DOHH2 (cell line): ENCODE measurements at regions not wholly inside any gene's neighbourhood (a gene's known extent, or its start where the extent isn't known, plus 50 kb on each side); places are given as distances from the start of the nearest gene placed in this dataset.

ENCODE experiments used
- H3F3A ChIP-seq: fragments of 200-600 bp; sonication (generic), shearing (Covaris generic); 2 replicates; pipeline ENCODE4 v1.6.0; 2016; ENCODE audit warnings: antibody characterized with exemption, mild to moderate bottlenecking; ENCODE audit not compliant: control insufficient read depth, insufficient read depth
- H3K27ac ChIP-seq: fragments of 200-600 bp; sonication (generic); 2 replicates; pipeline ENCODE4 v1.5.1; 2014; ENCODE audit warnings: low read depth, mild to moderate bottlenecking, low read length, moderate library complexity
- H3K27me3 ChIP-seq: fragments of 200-600 bp; sonication (generic); 2 replicates; pipeline ENCODE4 v1.6.1; 2014; ENCODE audit warnings: mild to moderate bottlenecking, low read length, mixed read lengths; ENCODE audit not compliant: control insufficient read depth
- H3K36me3 ChIP-seq: fragments of 200-600 bp; sonication (generic); 2 replicates; pipeline ENCODE4 v1.6.1; 2014; ENCODE audit warnings: mild to moderate bottlenecking, low read length, moderate library complexity, mixed read lengths; ENCODE audit not compliant: control insufficient read depth
- H3K4me1 ChIP-seq: fragments of 200-600 bp; sonication (generic); 2 replicates; pipeline ENCODE4 v1.6.1; 2014; ENCODE audit warnings: mild to moderate bottlenecking, low read length, mixed read lengths; ENCODE audit not compliant: control insufficient read depth
- H3K4me2 ChIP-seq: fragments of 200-600 bp; sonication (generic); 2 replicates; pipeline ENCODE4 v1.6.0; 2014; ENCODE audit warnings: mild to moderate bottlenecking, low read length, moderate library complexity
- H3K4me3 ChIP-seq: fragments of 200-600 bp; sonication (generic); 2 replicates; pipeline ENCODE4 v1.5.1; 2014; ENCODE audit warnings: mild to moderate bottlenecking, low read length, mixed read lengths
- H3K79me2 ChIP-seq: fragments of 200-600 bp; sonication (generic); 2 replicates; pipeline ENCODE4 v1.6.1; 2014; ENCODE audit warnings: mild to moderate bottlenecking, low read length, mixed read lengths; ENCODE audit not compliant: control insufficient read depth
- H3K9me2 ChIP-seq: fragments of 200-600 bp; sonication (generic); replicated peaks from 2 replicates; pipeline ENCODE4 v1.6.1; 2014; ENCODE audit warnings: mild to moderate bottlenecking, low read length, mixed read lengths; ENCODE audit not compliant: control insufficient read depth
- H3K9me3 ChIP-seq: fragments of 200-600 bp; sonication (generic); 2 replicates; pipeline ENCODE4 v1.6.1; 2014; ENCODE audit warnings: antibody characterized with exemption, low read length, mixed read lengths; ENCODE audit not compliant: control insufficient read depth, insufficient read depth
- H4K20me1 ChIP-seq: fragments of 200-600 bp; sonication (generic); 2 replicates; pipeline ENCODE4 v1.6.0; 2014; ENCODE audit warnings: low read depth, mild to moderate bottlenecking, antibody characterized with exemption, low read length, moderate library complexity; ENCODE audit not compliant: control insufficient read depth, insufficient read depth
- EZH2phosphoT487 ChIP-seq: fragments of 200-600 bp; sonication (generic); IDR thresholded peaks from 2 replicates; pipeline ENCODE4 v1.6.1; 2017; ENCODE audit warnings: borderline replicate concordance, mild to moderate bottlenecking, antibody characterized with exemption, low read length, moderate library complexity, mixed read lengths
- TF ChIP-seq, protein P1 (sequence below): fragments of 200-600 bp; sonication (generic); IDR thresholded peaks from one replicate; pipeline ENCODE4 v1.5.1; 2014; ENCODE audit warnings: antibody characterized with exemption, mild to moderate bottlenecking, low read depth, low read length; ENCODE audit not compliant: poor library complexity, severe bottlenecking

DNA sequence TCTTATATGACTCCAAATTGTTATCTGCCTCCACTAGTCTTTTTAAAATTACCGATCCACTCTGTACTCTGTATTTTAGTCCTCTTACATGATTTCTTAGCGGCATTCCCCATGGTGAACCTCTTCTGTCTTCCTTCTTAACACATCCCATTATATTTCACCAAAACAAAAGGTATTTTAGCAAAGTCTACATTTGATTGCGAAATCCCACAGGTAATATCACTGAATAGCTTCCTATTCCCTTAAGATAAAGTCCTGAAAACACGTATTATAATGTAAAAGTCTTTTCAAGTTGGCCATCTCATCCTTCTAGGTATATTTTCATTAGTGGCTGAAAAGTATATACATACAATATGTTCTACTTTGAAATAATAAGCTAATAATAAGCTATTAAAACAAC, 2016.0 kb upstream of the IGFBP7 start:
- H3K4me3 ChIP-seq = no peak overlapping the region
- no peaks in the 10 kb centered on the region for H3K79me2 ChIP-seq
- no peaks in the 10 kb centered on the region for H3K4me1 ChIP-seq
- H3K36me3 ChIP-seq = no peaks in the 10 kb centered on the region
- H3K27ac ChIP-seq = no peak overlapping the region
- no peaks in the 10 kb centered on the region for H3F3A ChIP-seq
- H3K9me2 ChIP-seq = no peaks in the 10 kb centered on the region
- H4K20me1 ChIP-seq = no peaks in the 10 kb centered on the region
- no peaks in the 10 kb centered on the region for H3K27me3 ChIP-seq
- H3K4me2 ChIP-seq = no peak overlapping the region
- H3K9me3 ChIP-seq = no peaks in the 10 kb centered on the region
- TF ChIP-seq, protein P1, sequence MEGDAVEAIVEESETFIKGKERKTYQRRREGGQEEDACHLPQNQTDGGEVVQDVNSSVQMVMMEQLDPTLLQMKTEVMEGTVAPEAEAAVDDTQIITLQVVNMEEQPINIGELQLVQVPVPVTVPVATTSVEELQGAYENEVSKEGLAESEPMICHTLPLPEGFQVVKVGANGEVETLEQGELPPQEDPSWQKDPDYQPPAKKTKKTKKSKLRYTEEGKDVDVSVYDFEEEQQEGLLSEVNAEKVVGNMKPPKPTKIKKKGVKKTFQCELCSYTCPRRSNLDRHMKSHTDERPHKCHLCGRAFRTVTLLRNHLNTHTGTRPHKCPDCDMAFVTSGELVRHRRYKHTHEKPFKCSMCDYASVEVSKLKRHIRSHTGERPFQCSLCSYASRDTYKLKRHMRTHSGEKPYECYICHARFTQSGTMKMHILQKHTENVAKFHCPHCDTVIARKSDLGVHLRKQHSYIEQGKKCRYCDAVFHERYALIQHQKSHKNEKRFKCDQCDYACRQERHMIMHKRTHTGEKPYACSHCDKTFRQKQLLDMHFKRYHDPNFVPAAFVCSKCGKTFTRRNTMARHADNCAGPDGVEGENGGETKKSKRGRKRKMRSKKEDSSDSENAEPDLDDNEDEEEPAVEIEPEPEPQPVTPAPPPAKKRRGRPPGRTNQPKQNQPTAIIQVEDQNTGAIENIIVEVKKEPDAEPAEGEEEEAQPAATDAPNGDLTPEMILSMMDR = no peak
- TF ChIP-seq EZH2phosphoT487 = no peak

DNA sequence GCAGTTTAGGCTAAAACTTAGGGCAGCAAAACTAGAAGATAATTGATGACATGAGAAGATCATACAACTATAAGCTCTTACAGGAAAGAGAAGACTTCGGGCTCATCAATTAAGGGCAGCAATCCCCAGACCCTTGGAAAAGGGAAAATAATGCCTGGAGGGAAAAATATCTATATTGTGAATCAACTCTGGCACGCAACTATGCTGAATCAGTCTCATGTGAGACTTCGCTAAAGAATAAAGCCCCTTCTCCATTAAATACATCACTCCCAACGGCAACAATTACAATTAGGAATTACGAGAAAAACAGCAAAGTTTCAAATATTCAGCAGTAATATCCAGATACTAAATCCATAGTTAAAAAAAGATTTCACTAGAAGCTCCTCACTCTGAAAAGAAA, 2016.8 kb upstream of the IGFBP7 start:
- no peaks in the 10 kb centered on the region for H3K79me2 ChIP-seq
- H3K36me3 ChIP-seq = no peaks in the 10 kb centered on the region
- H3K9me2 ChIP-seq = no peaks in the 10 kb centered on the region
- H3K27ac ChIP-seq = no peak overlapping the region
- H3K4me1 ChIP-seq = no peaks in the 10 kb centered on the region
- no peaks in the 10 kb centered on the region for H3F3A ChIP-seq
- TF ChIP-seq EZH2phosphoT487 = no peak
- TF ChIP-seq, protein P1 = no peak
- H3K4me2 ChIP-seq = no peak overlapping the region
- H3K4me3 ChIP-seq = no peak overlapping the region
- no peaks in the 10 kb centered on the region for H3K27me3 ChIP-seq
- no peaks in the 10 kb centered on the region for H4K20me1 ChIP-seq
- H3K9me3 ChIP-seq = no peaks in the 10 kb centered on the region

GRCh38 chr4:59127743-59128142, 2017.6 kb upstream of the IGFBP7 start:
- no peak overlapping the region for H3K4me2 ChIP-seq
- H3K9me2 ChIP-seq = no peaks in the 10 kb centered on the region
- H3K36me3 ChIP-seq = no peaks in the 10 kb centered on the region
- no peaks in the 10 kb centered on the region for H3K27me3 ChIP-seq
- no peaks in the 10 kb centered on the region for H3K4me1 ChIP-seq
- no peaks in the 10 kb centered on the region for H3K9me3 ChIP-seq
- TF ChIP-seq, protein P1 = no peak
- no peak for TF ChIP-seq EZH2phosphoT487
- no peaks in the 10 kb centered on the region for H3K79me2 ChIP-seq
- H4K20me1 ChIP-seq = no peaks in the 10 kb centered on the region
- H3F3A ChIP-seq = no peaks in the 10 kb centered on the region
- H3K4me3 ChIP-seq = no peak overlapping the region
- H3K27ac ChIP-seq = no peak overlapping the region
